ENCODE measurements at regions not wholly inside any gene's neighbourhood (a gene's known extent, or its start where the extent isn't known, plus 50 kb on each side); places are given as distances from the start of the nearest gene placed in this dataset.

- Histone ChIP-seq H3K27ac (no peak overlapping the region), H3K4me3 (no peak overlapping the region), H3K9me3 (no peaks in the 10 kb centered on the region), H3K4me1 (no peaks in the 10 kb centered on the region), H3K36me3 (no peaks in the 10 kb centered on the region), H3K27me3 (no peaks in the 10 kb centered on the region)
- DNase-seq (no peak), ATAC-seq (no peak)
- WGBS (ENCODE audit: insufficient coverage, low coverage, low lambda C conversion rate, missing lambda C conversion rate): 52% methylated on average over 10 of the region's 10 CpGs
- TF ChIP-seq CTCF (IDR thresholded peaks at IDR 0.05) (no peak), POLR2A (IDR thresholded peaks at IDR 0.05) (no peak)
- intact Hi-C loops (cut with DNase I): no loop called here
These were observed 100.2 kb upstream of the OPRM1 start for GRCh38 chr6:153938876-153939275.

- ATAC-seq (no peak), DNase-seq (no peak)
- no peaks in the 10 kb centered on the region for H3K36me3 ChIP-seq
- TF ChIP-seq POLR2A (IDR thresholded peaks at IDR 0.05): no peak
- no peak for TF ChIP-seq CTCF (IDR thresholded peaks at IDR 0.05)
- H3K9me3 ChIP-seq: no peaks in the 10 kb centered on the region
- WGBS (ENCODE audit: insufficient coverage, low coverage, low lambda C conversion rate, missing lambda C conversion rate): 50% methylated on average over 3 of the region's 3 CpGs
- H3K4me3 ChIP-seq: no peak overlapping the region
- H3K4me1 ChIP-seq: no peaks in the 10 kb centered on the region
- no peaks in the 10 kb centered on the region for H3K27me3 ChIP-seq
- no peak overlapping the region for H3K27ac ChIP-seq
- intact Hi-C loops (cut with DNase I): no loop called here
These were observed 107.6 kb upstream of the OPRM1 start for GRCh38 chr6:153931431-153931830.

GRCh38 chr6:153927867-153928266 lies 111.2 kb upstream of the OPRM1 start:
- no peak for TF ChIP-seq POLR2A (IDR thresholded peaks at IDR 0.05)
- TF ChIP-seq CTCF (IDR thresholded peaks at IDR 0.05): no peak
- no peaks in the 10 kb centered on the region for H3K9me3 ChIP-seq
- no peaks in the 10 kb centered on the region for H3K27me3 ChIP-seq
- H3K27ac ChIP-seq: no peak overlapping the region
- intact Hi-C loops (cut with DNase I): no loop called here
- WGBS (ENCODE audit: insufficient coverage, low coverage, low lambda C conversion rate, missing lambda C conversion rate): 57% methylated on average over 1 of the region's 1 CpG
- DNase-seq (no peak), ATAC-seq (no peak)
- H3K4me1 ChIP-seq: no peaks in the 10 kb centered on the region
- no peaks in the 10 kb centered on the region for H3K36me3 ChIP-seq
- H3K4me3 ChIP-seq: no peak overlapping the region

- Histone ChIP-seq H3K9me3 (no peaks in the 10 kb centered on the region), H3K27ac (no peak overlapping the region), H3K4me1 (no peaks in the 10 kb centered on the region), H3K36me3 (no peaks in the 10 kb centered on the region), H3K27me3 (no peaks in the 10 kb centered on the region), H3K4me3 (no peak overlapping the region)
- ATAC-seq: no peak
- intact Hi-C loops (cut with DNase I): no loop called here
- WGBS (ENCODE audit: insufficient coverage, low coverage, low lambda C conversion rate, missing lambda C conversion rate): 47% methylated on average over 8 of the region's 8 CpGs
- TF ChIP-seq CTCF (IDR thresholded peaks at IDR 0.05): no peak
- no peak for TF ChIP-seq POLR2A (IDR thresholded peaks at IDR 0.05)
- no peak for DNase-seq
These were observed 140.5 kb upstream of the OPRM1 start for GRCh38 chr6:153898360-153899059.

GRCh38 chr6:153882411-153882810 lies 156.6 kb upstream of the OPRM1 start:
- ATAC-seq: no peak
- TF ChIP-seq POLR2A (IDR thresholded peaks at IDR 0.05): no peak
- no peak for TF ChIP-seq CTCF (IDR thresholded peaks at IDR 0.05)
- intact Hi-C loops (cut with DNase I): no loop called here

More at GRCh38 chr6:153882411-153882810, 156.6 kb upstream of the OPRM1 start:
- Histone ChIP-seq H3K4me3 (no peak overlapping the region), H3K9me3 (no peaks in the 10 kb centered on the region), H3K27me3 (no peaks in the 10 kb centered on the region), H3K27ac (no peak overlapping the region), H3K4me1 (no peaks in the 10 kb centered on the region), H3K36me3 (no peaks in the 10 kb centered on the region)
- no peak for DNase-seq

Data from right lobe of liver (tissue), 6 donors.